ENCODE measurements at regions not wholly inside any gene's neighbourhood (a gene's known extent, or its start where the extent isn't known, plus 50 kb on each side); places are given as distances from the start of the nearest gene placed in this dataset.

GRCh38 chr3:161556533-161556932, 59.9 kb downstream of the OTOL1 start:
- no peaks in the 10 kb centered on the region for H3K4me1 ChIP-seq (replicated peaks in 1 of 2; ENCODE audit: control insufficient read depth in 2 of 2, insufficient read depth in 2 of 2, low read length in 2 of 2)
- ChIA-PET CTCF (ENCODE audit: low intra/inter-chr PET ratio) (no interaction called here), POLR2A (no interaction called here)
- H3K9me1 ChIP-seq (ENCODE audit: control insufficient read depth, insufficient read depth, low read length), result no peaks in the 10 kb centered on the region
- ATAC-seq, result no peak
- no peaks in the 10 kb centered on the region for H3K36me3 ChIP-seq (ENCODE audit: control insufficient read depth, insufficient read depth, low read length)
- H3K27me3 ChIP-seq (ENCODE audit: control insufficient read depth in 2 of 2, insufficient read depth in 2 of 2, low read length in 2 of 2), result no peaks in the 10 kb centered on the region
- in situ Hi-C loops (cut with MboI) (no loop called here), intact Hi-C loops (cut with micrococcal nuclease) (no loop called here)
- no peak overlapping the region for H2AFZ ChIP-seq (ENCODE audit: low read depth, low read length)
- no peak overlapping the region for H3K27ac ChIP-seq (ENCODE audit: extremely low read depth, low read depth, low read length)
- no TSS peak for BruUV-seq (replicated peaks)
- H3K9ac ChIP-seq (ENCODE audit: insufficient read depth in 1 of 2, low read depth in 2 of 2, low read length in 2 of 2), result no peak overlapping the region
- WGBS (ENCODE audit: insufficient coverage, low coverage, missing lambda C conversion rate), result 0% methylated on average over 3 of the region's 3 CpGs
- no peak for FAIRE-seq
- H3K79me2 ChIP-seq (ENCODE audit: control insufficient read depth, insufficient read depth, low read length), result no peaks in the 10 kb centered on the region
- no peaks in the 10 kb centered on the region for H4K20me1 ChIP-seq (replicated peaks; ENCODE audit: control insufficient read depth, insufficient read depth, low read length)
- no peak for DNase-seq (ENCODE audit: extremely low read depth in 1 of 4, low spot score in 3 of 4)
- H3K4me2 ChIP-seq (ENCODE audit: insufficient read depth, low read length), result no peak overlapping the region
- no peak overlapping the region for H3K4me3 ChIP-seq
- no peaks in the 10 kb centered on the region for H3K9me3 ChIP-seq (replicated peaks; ENCODE audit: control insufficient read depth, insufficient read depth, low read depth, low read length)
- no peak for TF ChIP-seq ZKSCAN8 (CRISPR knock-in tag; IDR thresholded peaks at IDR 0.05)
- TF ChIP-seq NFIX (CRISPR knock-in tag; IDR thresholded peaks at IDR 0.05; ENCODE audit: low read depth), result no peak
- TF ChIP-seq, protein P1, sequence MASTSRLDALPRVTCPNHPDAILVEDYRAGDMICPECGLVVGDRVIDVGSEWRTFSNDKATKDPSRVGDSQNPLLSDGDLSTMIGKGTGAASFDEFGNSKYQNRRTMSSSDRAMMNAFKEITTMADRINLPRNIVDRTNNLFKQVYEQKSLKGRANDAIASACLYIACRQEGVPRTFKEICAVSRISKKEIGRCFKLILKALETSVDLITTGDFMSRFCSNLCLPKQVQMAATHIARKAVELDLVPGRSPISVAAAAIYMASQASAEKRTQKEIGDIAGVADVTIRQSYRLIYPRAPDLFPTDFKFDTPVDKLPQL (IDR thresholded peaks at IDR 0.05; ENCODE audit: extremely low read depth, insufficient read length), result no peak
- TF ChIP-seq HNRNPK (IDR thresholded peaks at IDR 0.05; ENCODE audit: low read depth, low read length, poor library complexity, severe bottlenecking), result no peak
- no peak for TF ChIP-seq CEBPG (CRISPR knock-in tag; IDR thresholded peaks at IDR 0.05)
- TF ChIP-seq CEBPG (tag; conservative IDR thresholded peaks at IDR 0.05 in 1 of 2, IDR thresholded peaks at IDR 0.05 in 1 of 2), result no peak
- no peak for TF ChIP-seq ZBTB40 (IDR thresholded peaks at IDR 0.05)
- no peak for TF ChIP-seq ZBTB40 (CRISPR knock-in tag; IDR thresholded peaks at IDR 0.05)
- TF ChIP-seq ZNF507 (tag; conservative IDR thresholded peaks at IDR 0.05), result no peak
- TF ChIP-seq ELF4 (CRISPR knock-in tag; IDR thresholded peaks at IDR 0.05), result no peak
- no peak for TF ChIP-seq MCM3 (IDR thresholded peaks at IDR 0.05)
- no peak for TF ChIP-seq ZBTB34 (CRISPR knock-in tag; IDR thresholded peaks at IDR 0.05)
- no peak for TF ChIP-seq NEUROD1 (IDR thresholded peaks at IDR 0.05; ENCODE audit: borderline replicate concordance, low read depth, low read length, partially characterized antibody)
